ENCODE measurements at regions not wholly inside any gene's neighbourhood (a gene's known extent, or its start where the extent isn't known, plus 50 kb on each side); places are given as distances from the start of the nearest gene placed in this dataset.

GRCh38 chr12:93163260-93164036, 214.3 kb upstream of the NUDT4 start:
- TF ChIP-seq GATA2 (IDR thresholded peaks at IDR 0.05; ENCODE audit: low read depth, low read length): no peak
- no peak for TF ChIP-seq GATA3 (IDR thresholded peaks at IDR 0.05; ENCODE audit: low read depth, low read length)

Data from SH-SY5Y (cell line).